Mesendoderm (in vitro differentiated cells): ENCODE measurements at regions not wholly inside any gene's neighbourhood (a gene's known extent, or its start where the extent isn't known, plus 50 kb on each side); places are given as distances from the start of the nearest gene placed in this dataset.

Experiments used
- DNase-seq: peaks from one replicate; pipeline ENCODE4 v3.0.0; 2013
- H2AK5ac ChIP-seq: 2 replicates; pipeline ENCODE4 v1.6.1; 2013; ENCODE audit warnings: low read length, inconsistent platforms
- H2BK120ac ChIP-seq: 2 replicates; pipeline ENCODE4 v1.6.1; 2013; ENCODE audit warnings: low read depth, mild to moderate bottlenecking, low read length, moderate library complexity, mixed read lengths
- H2BK15ac ChIP-seq: replicated peaks from 2 replicates; pipeline ENCODE4 v1.6.1; 2013; ENCODE audit warnings: low read depth, mild to moderate bottlenecking, moderate library complexity
- H2BK5ac ChIP-seq: 2 replicates; pipeline ENCODE4 v1.6.1; 2013; ENCODE audit warnings: low read length, inconsistent platforms
- H3K18ac ChIP-seq: 2 replicates; pipeline ENCODE4 v1.6.1; 2013; ENCODE audit warnings: mild to moderate bottlenecking, low read length, mixed read lengths
- H3K23ac ChIP-seq: one replicate; pipeline ENCODE4 v1.6.1; 2013; ENCODE audit warnings: low read length
- H3K27ac ChIP-seq: 2 replicates; pipeline ENCODE4 v1.5.1; 2013; ENCODE audit warnings: low read depth, mild to moderate bottlenecking, inconsistent platforms, low read length, moderate library complexity
- H3K27me3 ChIP-seq: 2 replicates; pipeline ENCODE4 v1.6.1; 2013; ENCODE audit warnings: low read length, control low read depth, mild to moderate bottlenecking, inconsistent platforms; ENCODE audit not compliant: insufficient read depth, poor library complexity
- H3K36me3 ChIP-seq: 2 replicates; pipeline ENCODE4 v1.6.1; 2013; ENCODE audit warnings: low read length, inconsistent platforms; ENCODE audit not compliant: control insufficient read depth, insufficient read depth
- H3K4ac ChIP-seq: one replicate; pipeline ENCODE4 v1.6.1; 2013; ENCODE audit warnings: low read depth, mild to moderate bottlenecking, low read length, moderate library complexity
- H3K4me1 ChIP-seq: 2 replicates; pipeline ENCODE4 v1.6.1; 2013; ENCODE audit warnings: low read depth, low read length, inconsistent platforms; ENCODE audit not compliant: control insufficient read depth
- H3K4me2 ChIP-seq: 2 replicates; pipeline ENCODE4 v1.6.1; 2013; ENCODE audit warnings: low read length
- H3K4me3 ChIP-seq: 2 replicates; pipeline ENCODE4 v1.5.1; 2013; ENCODE audit warnings: mild to moderate bottlenecking, low read length
- H3K56ac ChIP-seq: one replicate; pipeline ENCODE4 v1.6.1; 2013; ENCODE audit warnings: low read length
- H3K79me1 ChIP-seq: 2 replicates; pipeline ENCODE4 v1.6.1; 2013; ENCODE audit warnings: low read length, inconsistent platforms
- H3K79me2 ChIP-seq: 2 replicates; pipeline ENCODE4 v1.6.1; 2013; ENCODE audit warnings: mild to moderate bottlenecking, low read length; ENCODE audit not compliant: control insufficient read depth, insufficient read depth
- H3K9ac ChIP-seq: 2 replicates; pipeline ENCODE4 v1.6.1; 2013; ENCODE audit warnings: low read length, inconsistent platforms
- H4K5ac ChIP-seq: one replicate; pipeline ENCODE4 v1.6.1; 2013; ENCODE audit warnings: low read length
- H4K8ac ChIP-seq: one replicate; pipeline ENCODE4 v1.6.1; 2013; ENCODE audit warnings: low read depth, mild to moderate bottlenecking, control low read depth, low read length, moderate library complexity
- WGBS: extraction: QIAGEN DNeasy Blood & Tissue Kit; methylation state at CpG from one replicate; pipeline ENCODE4 v1.1.7; 2013; ENCODE audit warnings: low lambda C conversion rate, missing lambda C conversion rate; ENCODE audit not compliant: insufficient coverage; ENCODE audit errors: extremely low coverage; 5-methylcytosine and 5-hydroxymethylcytosine counted together

- H3K27me3 ChIP-seq: no peaks in the 10 kb centered on the region
- no peak overlapping the region for H3K9ac ChIP-seq
- no peak overlapping the region for H3K4ac ChIP-seq
- H3K4me2 ChIP-seq: no peak overlapping the region
- H3K79me2 ChIP-seq: no peaks in the 10 kb centered on the region
- H4K5ac ChIP-seq: no peak overlapping the region
- no peak overlapping the region for H2BK15ac ChIP-seq
- H3K23ac ChIP-seq: no peak overlapping the region
- no CpG with 5 or more reads among the region's 11 CpGs for WGBS
- no peak overlapping the region for H4K8ac ChIP-seq
- no peaks in the 10 kb centered on the region for H3K4me1 ChIP-seq
- H2AK5ac ChIP-seq: no peak overlapping the region
- no peak for DNase-seq
- no peak overlapping the region for H2BK5ac ChIP-seq
- H3K36me3 ChIP-seq: no peaks in the 10 kb centered on the region
- H3K4me3 ChIP-seq: no peak overlapping the region
- no peak overlapping the region for H2BK120ac ChIP-seq
- H3K27ac ChIP-seq: no peak overlapping the region
- no peak overlapping the region for H3K18ac ChIP-seq
- H3K79me1 ChIP-seq: no peaks in the 10 kb centered on the region
- H3K56ac ChIP-seq: no peak overlapping the region
Measured at GRCh38 chr3:182046166-182046764, 334.5 kb downstream of the SOX2 start.

- no peaks in the 10 kb centered on the region for H3K36me3 ChIP-seq
- H4K8ac ChIP-seq: no peak overlapping the region
- H3K18ac ChIP-seq: no peak overlapping the region
- no peaks in the 10 kb centered on the region for H3K4me1 ChIP-seq
- H4K5ac ChIP-seq: no peak overlapping the region
- no peak overlapping the region for H3K56ac ChIP-seq
- H2BK15ac ChIP-seq: no peak overlapping the region
- no peak overlapping the region for H2AK5ac ChIP-seq
- H3K4me3 ChIP-seq: no peak overlapping the region
- H3K23ac ChIP-seq: no peak overlapping the region
- H2BK5ac ChIP-seq: no peak overlapping the region
- H3K9ac ChIP-seq: no peak overlapping the region
- no peaks in the 10 kb centered on the region for H3K79me2 ChIP-seq
- no peak overlapping the region for H3K27ac ChIP-seq
- H2BK120ac ChIP-seq: no peak overlapping the region
- no CpG with 5 or more reads among the region's 3 CpGs for WGBS
- no peaks in the 10 kb centered on the region for H3K79me1 ChIP-seq
- no peak overlapping the region for H3K4ac ChIP-seq
- no peaks in the 10 kb centered on the region for H3K27me3 ChIP-seq
- no peak overlapping the region for H3K4me2 ChIP-seq
- no peak for DNase-seq
Measured at GRCh38 chr3:182050932-182051331, 339.2 kb downstream of the SOX2 start.

GRCh38 chr3:182052332-182052731 lies 340.6 kb downstream of the SOX2 start:
- Histone ChIP-seq H4K5ac (no peak overlapping the region), H2AK5ac (no peak overlapping the region), H3K18ac (no peak overlapping the region), H3K4me2 (no peak overlapping the region), H3K79me2 (no peaks in the 10 kb centered on the region), H3K9ac (no peak overlapping the region), H3K27me3 (no peaks in the 10 kb centered on the region), H4K8ac (no peak overlapping the region), H3K4ac (no peak overlapping the region), H3K23ac (no peak overlapping the region), H2BK15ac (no peak overlapping the region), H2BK120ac (no peak overlapping the region), H3K36me3 (no peaks in the 10 kb centered on the region), H3K4me3 (no peak overlapping the region), H3K56ac (no peak overlapping the region), H2BK5ac (no peak overlapping the region), H3K27ac (no peak overlapping the region), H3K79me1 (no peaks in the 10 kb centered on the region), H3K4me1 (no peaks in the 10 kb centered on the region)
- WGBS: no CpG with 5 or more reads among the region's 1 CpG
- DNase-seq: no peak

GRCh38 chr3:182052757-182053156 lies 341.0 kb downstream of the SOX2 start:
- Histone ChIP-seq H3K36me3 (no peaks in the 10 kb centered on the region), H4K5ac (no peak overlapping the region), H3K27ac (no peak overlapping the region), H3K4me2 (no peak overlapping the region), H3K79me1 (no peaks in the 10 kb centered on the region), H3K9ac (no peak overlapping the region), H3K27me3 (no peaks in the 10 kb centered on the region), H3K23ac (no peak overlapping the region), H3K79me2 (no peaks in the 10 kb centered on the region), H3K4ac (no peak overlapping the region), H3K4me1 (no peaks in the 10 kb centered on the region), H2BK15ac (no peak overlapping the region), H3K4me3 (no peak overlapping the region), H3K18ac (no peak overlapping the region), H4K8ac (no peak overlapping the region), H2BK120ac (no peak overlapping the region), H3K56ac (no peak overlapping the region), H2BK5ac (no peak overlapping the region), H2AK5ac (no peak overlapping the region)
- no peak for DNase-seq
- WGBS: no CpG with 5 or more reads among the region's 2 CpGs

- Histone ChIP-seq H3K56ac (no peak overlapping the region), H3K27ac (no peak overlapping the region), H3K79me2 (no peaks in the 10 kb centered on the region), H3K4ac (no peak overlapping the region), H2BK15ac (no peak overlapping the region), H2BK120ac (no peak overlapping the region), H3K23ac (no peak overlapping the region), H3K36me3 (no peaks in the 10 kb centered on the region), H3K18ac (no peak overlapping the region), H4K5ac (no peak overlapping the region), H3K27me3 (no peaks in the 10 kb centered on the region), H2BK5ac (no peak overlapping the region), H4K8ac (no peak overlapping the region), H3K4me1 (no peaks in the 10 kb centered on the region), H3K4me3 (no peak overlapping the region), H3K79me1 (no peaks in the 10 kb centered on the region), H3K9ac (no peak overlapping the region), H2AK5ac (no peak overlapping the region), H3K4me2 (no peak overlapping the region)
- WGBS: no CpG with 5 or more reads among the region's 1 CpG
- DNase-seq: no peak
Measured at GRCh38 chr3:182058488-182058887, 346.8 kb downstream of the SOX2 start.

- Histone ChIP-seq H4K8ac (no peak overlapping the region), H3K9ac (no peak overlapping the region), H2BK5ac (no peak overlapping the region), H3K18ac (no peak overlapping the region), H3K4me1 (no peaks in the 10 kb centered on the region), H3K4me2 (no peak overlapping the region), H3K79me2 (no peaks in the 10 kb centered on the region), H3K56ac (no peak overlapping the region), H2BK120ac (no peak overlapping the region), H3K36me3 (no peaks in the 10 kb centered on the region), H2BK15ac (no peak overlapping the region), H4K5ac (no peak overlapping the region), H3K4ac (no peak overlapping the region), H3K79me1 (no peaks in the 10 kb centered on the region), H3K27ac (no peak overlapping the region), H3K27me3 (no peaks in the 10 kb centered on the region), H3K4me3 (no peak overlapping the region), H2AK5ac (no peak overlapping the region), H3K23ac (no peak overlapping the region)
- no peak for DNase-seq
- WGBS: no CpG with 5 or more reads among the region's 1 CpG
Measured at GRCh38 chr3:182063742-182064141, 352.0 kb downstream of the SOX2 start.
